NCI-H748 treated with DMSO at 0.1 percent for 48 hours (cell line): ENCODE measurements at regions not wholly inside any gene's neighbourhood (a gene's known extent, or its start where the extent isn't known, plus 50 kb on each side); places are given as distances from the start of the nearest gene placed in this dataset.

Experiments
- DNase-seq: peaks from one replicate; lab custom pipeline; 2025; lab: John Stamatoyannopoulos, UW

- DNase-seq, result no peak
Observed at GRCh38 chr2:164302786-164303185, 318.5 kb downstream of the GRB14 start.

DNA sequence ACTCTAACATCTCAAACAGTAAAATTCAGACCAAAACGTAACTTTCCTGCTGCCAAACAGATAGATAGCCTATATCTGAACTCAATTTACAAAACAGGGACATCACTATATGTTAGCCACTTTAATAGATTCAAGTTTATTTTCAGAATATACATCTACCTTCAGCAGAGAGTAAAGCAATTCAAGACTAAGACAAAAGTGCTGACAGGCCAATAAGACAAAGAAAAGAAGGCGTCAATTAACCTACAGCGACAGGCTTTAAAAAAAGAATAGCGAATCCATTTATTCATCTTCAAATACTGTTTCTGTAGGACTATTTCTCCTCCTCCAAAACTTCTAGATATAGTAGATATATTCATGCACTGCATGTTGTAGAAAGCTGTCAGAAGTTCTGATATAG lies 333.0 kb downstream of the GRB14 start:
- no peak for DNase-seq

DNA sequence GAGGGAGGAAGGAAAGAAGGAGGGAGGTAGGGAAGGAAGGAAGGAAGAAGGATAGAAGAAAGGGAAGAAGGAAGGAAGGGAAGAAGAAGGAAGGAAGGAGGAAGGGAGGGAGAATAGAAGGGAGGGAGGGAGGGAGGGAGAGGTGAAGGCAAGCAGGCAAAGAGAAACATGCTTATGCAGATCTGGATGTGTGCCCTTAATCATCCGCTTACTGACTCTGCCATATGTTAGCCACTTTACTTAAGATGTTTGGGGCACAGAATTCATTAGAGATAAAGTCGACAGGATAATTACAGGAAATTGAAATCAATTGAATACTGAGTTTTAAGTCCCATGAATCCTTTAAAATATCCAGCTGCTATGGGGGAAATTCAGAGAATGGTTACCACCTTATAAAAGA lies 334.2 kb downstream of the GRB14 start:
- no peak for DNase-seq

GRCh38 chr2:164285576-164285975 lies 335.7 kb downstream of the GRB14 start:
- no peak for DNase-seq

DNA sequence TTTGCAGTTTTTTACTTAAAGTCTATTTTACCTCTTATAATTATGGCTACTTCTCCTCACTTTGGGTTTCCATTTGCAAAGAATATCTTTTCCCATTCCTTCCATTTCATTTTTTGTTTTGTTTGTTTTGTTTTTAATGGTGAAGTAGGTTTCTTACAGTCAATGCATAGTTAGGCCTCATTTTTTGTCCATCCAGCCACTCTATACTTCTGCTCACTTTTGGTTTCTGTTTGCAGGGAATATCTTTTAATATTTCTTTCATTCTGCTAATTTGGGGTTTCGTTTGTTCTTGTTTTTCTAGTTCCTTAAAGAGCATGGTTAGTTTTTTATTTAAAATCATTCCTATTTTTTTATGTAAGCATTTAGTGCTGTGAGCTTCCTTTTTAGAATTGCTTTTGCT lies 339.4 kb downstream of the GRB14 start:
- no peak for DNase-seq

GRCh38 chr2:164275659-164276058 lies 345.6 kb downstream of the GRB14 start:
- DNase-seq, result no peak

- DNase-seq, result no peak
Observed at GRCh38 chr2:164260506-164260905, 360.8 kb downstream of the GRB14 start.

GRCh38 chr2:164257742-164258141 lies 363.5 kb downstream of the GRB14 start:
- DNase-seq, result no peak

GRCh38 chr2:164252568-164253287 lies 368.6 kb downstream of the GRB14 start:
- no peak for DNase-seq

- DNase-seq, result peak; percentile 33
Observed at GRCh38 chr2:164243315-164243714, 378.0 kb downstream of the GRB14 start.

- DNase-seq, result no peak
Observed at GRCh38 chr2:164242409-164242808, 378.9 kb downstream of the GRB14 start.

DNA sequence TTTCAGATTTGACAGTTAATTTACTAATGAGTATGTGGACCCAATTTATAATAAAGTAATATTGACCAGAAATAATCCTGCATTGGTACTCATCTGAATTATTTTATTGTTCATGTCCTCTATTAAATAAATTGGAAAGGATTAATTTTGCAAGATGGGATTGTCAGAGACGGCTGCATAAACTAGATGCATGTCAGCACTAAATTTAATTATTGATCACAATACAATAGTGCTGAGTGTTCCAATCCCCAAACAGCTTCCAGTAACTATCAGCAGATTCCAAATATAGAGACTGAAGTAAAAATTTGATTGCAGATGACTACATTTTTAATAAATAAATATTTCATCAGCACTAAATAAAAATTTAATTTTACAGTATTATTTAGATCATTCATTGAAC lies 387.2 kb downstream of the GRB14 start:
- DNase-seq, result no peak

GRCh38 chr2:164224007-164224406 lies 397.3 kb downstream of the GRB14 start:
- no peak for DNase-seq

DNA sequence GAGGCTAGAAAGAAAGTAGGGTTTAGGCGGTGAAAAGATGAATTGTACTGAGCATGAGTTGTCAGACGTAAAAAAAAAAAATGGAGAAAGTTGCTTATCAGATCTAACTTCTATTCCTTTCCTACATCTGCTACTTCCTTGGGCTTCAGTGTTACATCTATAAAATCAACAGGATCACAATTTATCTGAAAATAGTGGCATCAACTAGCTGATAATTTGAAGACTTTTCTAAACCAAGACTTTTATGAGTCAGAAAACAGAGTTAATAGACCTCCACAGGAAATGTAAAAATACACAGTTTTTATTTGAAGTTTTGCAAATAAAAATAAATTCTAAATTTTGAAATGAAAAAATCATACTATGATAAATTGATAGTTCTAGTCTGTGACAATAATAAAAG lies 399.8 kb downstream of the GRB14 start:
- DNase-seq, result no peak

DNA sequence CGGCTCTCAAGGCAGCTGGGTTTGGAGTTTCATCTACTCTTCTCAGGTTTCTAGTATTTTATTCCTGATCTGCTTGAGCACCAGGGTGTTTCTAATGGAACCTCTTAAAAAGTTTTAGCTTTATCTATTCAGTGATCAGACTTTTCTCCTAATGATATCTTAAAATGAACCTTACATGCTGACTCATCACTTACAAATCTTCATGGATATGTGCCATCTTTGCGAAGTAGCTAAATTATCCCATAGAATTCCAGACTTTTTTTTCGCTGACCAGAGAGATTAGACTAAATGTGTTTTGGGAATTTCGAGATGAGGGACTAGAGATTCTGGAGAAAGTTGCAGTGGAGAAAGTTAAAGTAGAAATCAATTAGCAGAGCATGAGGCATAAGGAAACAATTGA lies 401.0 kb downstream of the GRB14 start:
- no peak for DNase-seq

DNA sequence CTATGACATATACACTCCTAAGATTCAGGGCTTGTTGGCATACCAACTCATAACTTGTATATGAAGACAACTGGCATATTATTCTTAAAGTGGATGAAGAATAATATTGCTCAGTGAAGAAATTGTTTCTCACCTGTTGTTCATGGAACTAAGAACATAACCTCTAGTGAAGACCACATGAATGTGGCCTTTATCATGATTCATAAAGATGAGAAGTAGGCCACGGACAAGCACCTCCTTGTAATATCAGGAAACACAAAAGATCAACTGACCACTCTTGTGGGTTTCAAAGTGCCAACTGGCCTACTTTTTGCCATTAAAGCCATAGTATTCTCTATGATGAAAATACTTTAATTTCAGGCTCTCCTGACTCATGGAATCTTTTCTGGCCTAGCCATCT lies 407.4 kb downstream of the GRB14 start:
- DNase-seq, result no peak

GRCh38 chr2:164205347-164205746 lies 415.9 kb downstream of the GRB14 start:
- no peak for DNase-seq

- DNase-seq, result no peak
Observed at GRCh38 chr2:164203131-164203530, 418.2 kb downstream of the GRB14 start.

DNA sequence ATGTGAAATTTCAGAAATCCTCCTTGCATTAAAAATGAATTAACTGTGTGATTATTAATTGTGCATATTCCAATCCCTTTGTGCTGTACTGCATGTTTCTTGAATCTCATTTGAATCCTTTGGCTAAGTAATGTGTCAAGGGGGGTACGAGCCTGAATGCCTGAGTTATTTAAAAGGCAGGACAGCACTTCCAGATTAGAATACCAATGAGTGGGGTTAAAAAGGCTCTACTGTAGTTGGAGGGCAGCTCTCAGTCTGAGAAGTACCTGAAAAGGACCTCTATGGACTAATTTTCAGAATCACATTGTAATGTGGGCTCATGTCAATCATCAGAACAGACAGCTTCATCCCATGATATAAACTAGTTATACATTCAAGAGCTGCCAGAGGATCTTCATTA lies 423.0 kb downstream of the GRB14 start:
- DNase-seq, result no peak

GRCh38 chr2:164190700-164191099 lies 430.6 kb downstream of the GRB14 start:
- DNase-seq, result no peak

GRCh38 chr2:164189851-164190250 lies 431.4 kb downstream of the GRB14 start:
- DNase-seq, result no peak

DNA sequence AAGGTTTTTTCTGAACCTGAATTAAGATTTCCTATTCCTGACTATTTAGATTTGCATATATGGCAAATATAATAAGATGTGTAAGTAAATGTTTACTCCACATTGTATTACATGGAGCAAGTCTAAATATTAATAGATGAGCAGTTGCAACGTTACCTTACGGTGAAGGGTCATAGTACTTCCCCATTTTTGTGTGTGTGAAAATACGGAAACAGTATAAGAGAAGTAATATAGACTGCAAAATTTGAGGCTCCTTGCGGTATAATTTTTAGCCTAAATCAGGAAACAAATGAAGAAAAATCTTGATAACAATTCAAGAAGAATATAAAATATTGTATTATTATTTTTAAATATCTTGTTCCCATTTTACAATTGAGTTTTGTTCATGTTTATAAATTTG lies 434.2 kb downstream of the GRB14 start:
- no peak for DNase-seq

- no peak for DNase-seq
Observed at GRCh38 chr2:164186591-164186990, 434.7 kb downstream of the GRB14 start.

DNA sequence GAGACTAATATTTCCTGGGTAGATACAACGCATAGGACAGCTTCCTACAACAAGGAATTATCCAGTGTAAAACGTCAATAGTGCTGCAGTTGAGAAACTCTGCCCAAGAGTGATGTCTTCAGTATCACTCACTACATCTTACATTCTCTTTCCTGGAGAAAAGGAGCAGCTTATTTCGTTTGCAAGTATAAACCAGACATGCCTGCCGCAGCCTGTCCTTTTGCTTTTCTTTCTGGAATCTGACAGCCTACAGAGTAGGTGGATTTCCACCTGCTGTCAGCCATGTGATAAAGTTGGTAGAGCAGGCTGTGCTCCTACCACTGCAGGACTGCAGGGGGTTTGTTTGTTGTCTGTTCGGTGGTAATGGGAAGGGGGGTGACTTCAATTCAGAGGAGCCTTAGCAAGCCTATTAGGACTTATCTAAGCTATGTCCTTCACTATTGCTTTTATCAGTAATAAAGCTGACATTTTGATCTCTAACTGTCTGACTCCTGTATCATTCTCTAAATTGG lies 439.1 kb downstream of the GRB14 start:
- no peak for DNase-seq
